ENCODE measurements at regions not wholly inside any gene's neighbourhood (a gene's known extent, or its start where the extent isn't known, plus 50 kb on each side); places are given as distances from the start of the nearest gene placed in this dataset.
"Not testable (repeated sequence)": the region's sequence is repeated elsewhere in the genome, so short reads cannot be mapped to it uniquely, and the experiment has no call there.

- no peak for DNase-seq (ENCODE audit: low spot score)
These were observed 173.1 kb upstream of the MMS22L start for GRCh38 chr6:97456070-97456469.

GRCh38 chr6:97459535-97459934 lies 176.5 kb upstream of the MMS22L start:
- no peak for DNase-seq (ENCODE audit: low spot score)

GRCh38 chr6:97459986-97460385 lies 177.0 kb upstream of the MMS22L start:
- DNase-seq (ENCODE audit: low spot score), result no peak

GRCh38 chr6:97460394-97461080 lies 177.5 kb upstream of the MMS22L start:
- DNase-seq (ENCODE audit: low spot score), result no peak

GRCh38 chr6:97461218-97461617 lies 178.2 kb upstream of the MMS22L start:
- no peak for DNase-seq (ENCODE audit: low spot score)

- no peak for DNase-seq (ENCODE audit: low spot score)
These were observed 179.0 kb upstream of the MMS22L start for GRCh38 chr6:97462031-97462430.

- DNase-seq (ENCODE audit: low spot score), result no peak
These were observed 180.1 kb upstream of the MMS22L start for GRCh38 chr6:97462938-97463598.

- no peak for DNase-seq (ENCODE audit: low spot score)
These were observed 183.0 kb upstream of the MMS22L start for GRCh38 chr6:97465877-97466561.

GRCh38 chr6:97468981-97469380 lies 186.0 kb upstream of the MMS22L start:
- no peak for DNase-seq (ENCODE audit: low spot score)

- DNase-seq (ENCODE audit: low spot score), result no peak
These were observed 186.4 kb upstream of the MMS22L start for GRCh38 chr6:97469451-97469850.

GRCh38 chr6:97470322-97470721 lies 187.3 kb upstream of the MMS22L start:
- no peak for DNase-seq (ENCODE audit: low spot score)

GRCh38 chr6:97473979-97474378 lies 191.0 kb upstream of the MMS22L start:
- DNase-seq (ENCODE audit: low spot score), result no peak

- DNase-seq (ENCODE audit: low spot score), result peak; percentile 59
These were observed 214.8 kb upstream of the MMS22L start for GRCh38 chr6:97497713-97498331.

- DNase-seq (ENCODE audit: low spot score), result no peak
These were observed 218.8 kb upstream of the MMS22L start for GRCh38 chr6:97501853-97502252.

- no peak for DNase-seq (ENCODE audit: low spot score)
These were observed 225.6 kb upstream of the MMS22L start for GRCh38 chr6:97508646-97509045.

- not testable (repeated sequence) for DNase-seq (ENCODE audit: low spot score)
These were observed 230.2 kb upstream of the MMS22L start for GRCh38 chr6:97513260-97513659.

GRCh38 chr6:97524811-97525210 lies 241.8 kb upstream of the MMS22L start:
- no peak for DNase-seq (ENCODE audit: low spot score)

- no peak for DNase-seq (ENCODE audit: low spot score)
These were observed 252.8 kb upstream of the MMS22L start for GRCh38 chr6:97535800-97536199.

GRCh38 chr6:97548354-97548753 lies 265.3 kb upstream of the MMS22L start:
- no peak for DNase-seq (ENCODE audit: low spot score)

- no peak for DNase-seq (ENCODE audit: low spot score)
These were observed 274.3 kb upstream of the MMS22L start for GRCh38 chr6:97557355-97557754.

GRCh38 chr6:97563529-97563928 lies 280.5 kb upstream of the MMS22L start:
- DNase-seq (ENCODE audit: low spot score), result no peak

GRCh38 chr6:97572943-97573342 lies 289.9 kb upstream of the MMS22L start:
- DNase-seq (ENCODE audit: low spot score), result no peak

GRCh38 chr6:97586344-97586743 lies 303.3 kb upstream of the MMS22L start:
- DNase-seq (ENCODE audit: low spot score), result peak; percentile 2
